GM19395 (cell line): ENCODE measurements at regions not wholly inside any gene's neighbourhood (a gene's known extent, or its start where the extent isn't known, plus 50 kb on each side); places are given as distances from the start of the nearest gene placed in this dataset.
"Not testable (repeated sequence)": the region's sequence is repeated elsewhere in the genome, so short reads cannot be mapped to it uniquely, and the experiment has no call there.

Source experiments
- ATAC-seq: cut with Tn5 transposase; IDR thresholded peaks from one replicate; pipeline ENCODE4 v1.9.1; 2021; ENCODE audit warnings: mild to moderate bottlenecking, moderate library complexity; ENCODE audit not compliant: unreplicated experiment

- ATAC-seq = no peak
Measured at GRCh38 chr6:11486959-11487358, 50.6 kb upstream of the TMEM170B start.

- ATAC-seq = no peak
Measured at GRCh38 chr6:11486486-11486885, 51.1 kb upstream of the TMEM170B start.

GRCh38 chr6:11486051-11486450, 51.5 kb upstream of the TMEM170B start:
- no peak for ATAC-seq

- no peak for ATAC-seq
Measured at GRCh38 chr6:11485271-11485670, 52.3 kb upstream of the TMEM170B start.

- no peak for ATAC-seq
Measured at GRCh38 chr6:11484441-11484840, 53.1 kb upstream of the TMEM170B start.

- no peak for ATAC-seq
Measured at GRCh38 chr6:11482616-11483015, 54.9 kb upstream of the TMEM170B start.

- ATAC-seq = no peak
Measured at GRCh38 chr6:11480541-11480940, 57.0 kb upstream of the TMEM170B start.

GRCh38 chr6:11479296-11479695, 58.3 kb upstream of the TMEM170B start:
- no peak for ATAC-seq

- no peak for ATAC-seq
Measured at GRCh38 chr6:11478586-11478985, 59.0 kb upstream of the TMEM170B start.

GRCh38 chr6:11475016-11475415, 62.5 kb upstream of the TMEM170B start:
- ATAC-seq = no peak

GRCh38 chr6:11473008-11473740, 64.4 kb upstream of the TMEM170B start:
- no peak for ATAC-seq

GRCh38 chr6:11471261-11471660, 66.3 kb upstream of the TMEM170B start:
- no peak for ATAC-seq

- no peak for ATAC-seq
Measured at GRCh38 chr6:11469684-11470083, 67.9 kb upstream of the TMEM170B start.

GRCh38 chr6:11468271-11468670, 69.3 kb upstream of the TMEM170B start:
- not testable (repeated sequence) for ATAC-seq

GRCh38 chr6:11467364-11467763, 70.2 kb upstream of the TMEM170B start:
- peak; percentile 79 for ATAC-seq

- no peak for ATAC-seq
Measured at GRCh38 chr6:11463398-11463780, 74.2 kb upstream of the TMEM170B start.

- no peak for ATAC-seq
Measured at GRCh38 chr6:11462742-11463397, 74.7 kb upstream of the TMEM170B start.

- peak; percentile 77 for ATAC-seq
Measured at GRCh38 chr6:11460837-11461661, 76.5 kb upstream of the TMEM170B start.

GRCh38 chr6:11460001-11460668, 77.4 kb upstream of the TMEM170B start:
- ATAC-seq = peak; percentile 28

GRCh38 chr6:11459079-11459610, 78.4 kb upstream of the TMEM170B start:
- peak; percentile 63 for ATAC-seq

- no peak for ATAC-seq
Measured at GRCh38 chr6:11458509-11458908, 79.0 kb upstream of the TMEM170B start.
